Keratinocyte (primary cell): ENCODE measurements at regions not wholly inside any gene's neighbourhood (a gene's known extent, or its start where the extent isn't known, plus 50 kb on each side); places are given as distances from the start of the nearest gene placed in this dataset.

ENCODE experiments used
- DNase-seq: peaks from one replicate; pipeline ENCODE4 v3.0.0-alpha.2; 2011; ENCODE audit warnings: low read depth, missing footprints, low spot score
- FAIRE-seq: peaks from 2 replicates; lab custom pipeline; 2011; peaks lifted over from hg19 to GRCh38; lab: Jason Lieb, UNC
- H2AFZ ChIP-seq: 2 replicates; pipeline ENCODE4 v1.6.0; 2012; ENCODE audit warnings: low read length, control low read depth, inconsistent platforms; ENCODE audit not compliant: control insufficient read depth
- H3K27ac ChIP-seq: 2 replicates; pipeline ENCODE4 v1.5.1; 2011; ENCODE audit warnings: low read length; ENCODE audit not compliant: control insufficient read depth, insufficient read depth
- H3K27me3 ChIP-seq: 3 replicates; pipeline ENCODE4 v1.6.0; 2011; ENCODE audit warnings: low read length; ENCODE audit not compliant: control insufficient read depth, insufficient read depth; ENCODE audit errors: extremely low read depth
- H3K36me3 ChIP-seq, 2 experiments: 2 replicates in 1 of 2; 3 replicates in 1 of 2; pipeline ENCODE4 v1.5.1; 2011; ENCODE audit warnings: low read length in 2 of 2, mild to moderate bottlenecking in 1 of 2; ENCODE audit not compliant: control insufficient read depth in 2 of 2, insufficient read depth in 2 of 2; ENCODE audit errors: extremely low read depth in 1 of 2
- H3K4me1 ChIP-seq: 3 replicates; pipeline ENCODE4 v1.5.1; 2011; ENCODE audit warnings: low read length; ENCODE audit not compliant: control insufficient read depth, insufficient read depth; ENCODE audit errors: extremely low read depth
- H3K4me2 ChIP-seq: 3 replicates; pipeline ENCODE4 v1.6.0; 2011; ENCODE audit warnings: low read depth, low read length; ENCODE audit not compliant: control insufficient read depth, insufficient read depth; ENCODE audit errors: extremely low read depth
- H3K4me3 ChIP-seq, 3 experiments: fragments of 200-600 bp in 1 of 3; sonication (generic) in 1 of 3; 2 replicates in 2 of 3; 3 replicates in 1 of 3; pipeline ENCODE4 v1.5.1; 2011 to 2016; ENCODE audit warnings: low read length in 3 of 3, mild to moderate bottlenecking in 3 of 3, control low read depth in 2 of 3, inconsistent platforms in 1 of 3, low read depth in 1 of 3, mixed read lengths in 1 of 3, mixed run types in 1 of 3, moderate library complexity in 1 of 3; ENCODE audit not compliant: control insufficient read depth in 2 of 3, insufficient read depth in 2 of 3; ENCODE audit errors: extremely low read depth in 1 of 3
- H3K79me2 ChIP-seq: 2 replicates; pipeline ENCODE4 v1.6.0; 2012; ENCODE audit warnings: low read length; ENCODE audit not compliant: control insufficient read depth, insufficient read depth
- H3K9ac ChIP-seq: 3 replicates; pipeline ENCODE4 v1.6.0; 2011; ENCODE audit warnings: low read length; ENCODE audit not compliant: control insufficient read depth, insufficient read depth; ENCODE audit errors: extremely low read depth
- H3K9me1 ChIP-seq: 3 replicates; pipeline ENCODE4 v1.6.0; 2011; ENCODE audit warnings: low read length; ENCODE audit not compliant: control insufficient read depth, insufficient read depth; ENCODE audit errors: extremely low read depth
- H3K9me3 ChIP-seq: 2 replicates; pipeline ENCODE4 v1.5.1; 2012; ENCODE audit warnings: low read depth, low read length; ENCODE audit not compliant: control insufficient read depth
- H4K20me1 ChIP-seq: 3 replicates; pipeline ENCODE4 v1.6.0; 2011; ENCODE audit warnings: low read length; ENCODE audit not compliant: control insufficient read depth, insufficient read depth; ENCODE audit errors: extremely low read depth
- CTCF ChIP-seq, 3 experiments: IDR thresholded peaks in 1 of 3; conservative IDR thresholded peaks in 1 of 3; optimal IDR thresholded peaks in 1 of 3; 2 replicates in 2 of 3; 3 replicates in 1 of 3; pipeline versions ENCODE3 to v1.5.1; 2011; ENCODE audit warnings: low read length in 3 of 3, mild to moderate bottlenecking in 3 of 3, moderate library complexity in 2 of 3, control low read depth in 1 of 3, inconsistent platforms in 1 of 3; ENCODE audit not compliant: insufficient read depth in 2 of 3; ENCODE audit errors: extremely low read depth in 1 of 3
- EZH2 ChIP-seq: IDR thresholded peaks from one replicate; pipeline ENCODE4 v1.6.1; 2012; ENCODE audit warnings: inconsistent platforms, mild to moderate bottlenecking, low read length, moderate library complexity
- dilution Hi-C: fragments of 300-500 bp; cut with MboI; formaldehyde crosslinking; loops from one replicate; pipeline ENCODE4 v1.7.0; 2020; ENCODE audit warnings: low sequenced_read_pairs; ENCODE audit not compliant: extremely low pct_ligation_motif_present

DNA sequence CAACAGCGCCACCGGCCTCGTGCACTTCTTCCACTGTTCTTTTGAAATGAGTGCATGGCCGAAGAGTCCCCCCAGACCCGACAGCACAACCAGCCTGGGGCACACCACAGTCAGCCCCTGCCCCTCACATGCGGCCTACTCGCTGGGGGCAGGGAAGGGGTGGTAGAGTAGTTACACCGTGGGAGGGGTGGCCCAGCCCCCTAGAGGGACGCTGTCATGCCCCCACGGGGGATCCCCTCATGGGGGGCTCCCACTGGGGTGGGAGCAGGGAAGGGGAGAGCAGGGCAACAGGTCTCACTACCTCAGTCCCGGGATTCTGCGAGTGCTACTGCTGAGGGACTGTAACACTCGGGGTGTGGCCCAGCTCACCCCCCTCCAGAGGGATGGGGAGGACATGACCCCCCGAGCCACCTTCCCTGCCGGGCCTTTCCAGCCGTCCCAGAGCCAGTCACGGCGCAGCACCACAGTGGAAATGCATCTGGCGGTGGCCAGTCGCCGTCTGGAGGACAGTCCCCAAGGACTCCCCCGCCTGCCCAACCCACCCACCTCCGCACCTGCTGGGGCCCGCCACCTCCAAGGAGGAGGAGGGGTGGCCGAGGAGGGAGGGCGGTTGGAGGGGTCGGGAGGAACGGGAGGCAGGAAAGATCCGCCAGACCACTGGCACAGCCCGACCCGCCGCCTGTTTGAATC, 84.6 kb upstream of the ZNF254 start:
- Histone ChIP-seq H3K36me3 (no peaks in the 10 kb centered on the region), H3K9me3 (peaks cover 20% of the 10 kb centered on the region), H3K4me1 (no peaks in the 10 kb centered on the region), H3K4me3 (no peak overlapping the region), H4K20me1 (no peaks in the 10 kb centered on the region), H3K9ac (no peak overlapping the region), H3K4me2 (no peak overlapping the region), H3K9me1 (no peaks in the 10 kb centered on the region), H3K27me3 (no peaks in the 10 kb centered on the region), H3K79me2 (no peaks in the 10 kb centered on the region), H3K27ac (no peak overlapping the region), H2AFZ (no peak overlapping the region)
- no peak for FAIRE-seq
- no peak for TF ChIP-seq CTCF (optimal IDR thresholded peaks at IDR 0.05 in 1 of 3, IDR thresholded peaks at IDR 0.05 in 1 of 3, conservative IDR thresholded peaks at IDR 0.05 in 1 of 3; ENCODE audit: extremely low read depth in 1 of 3, insufficient read depth in 2 of 3, low read length in 3 of 3)
- TF ChIP-seq EZH2: no peak
- DNase-seq: no peak
- dilution Hi-C loops: no loop called here

DNA sequence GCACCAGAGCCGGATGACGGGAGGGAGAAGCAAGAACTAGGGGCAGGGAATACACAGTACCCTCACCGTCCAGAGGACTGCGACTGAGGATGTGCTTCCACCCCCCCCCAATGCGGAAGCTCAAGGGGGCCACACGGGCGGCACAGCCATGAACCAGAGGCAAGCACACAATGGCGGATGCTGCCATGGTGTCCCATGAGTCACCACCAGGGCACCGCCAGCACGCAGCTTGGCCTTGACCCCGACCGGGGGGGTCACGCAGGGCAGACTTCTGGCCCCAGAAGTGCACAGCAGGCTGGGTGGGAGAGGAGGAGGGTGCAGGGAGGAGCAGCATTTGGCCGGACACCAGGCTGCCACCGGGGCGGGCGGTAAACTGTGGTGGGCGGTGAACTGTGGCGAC, 83.5 kb upstream of the ZNF254 start:
- Histone ChIP-seq H3K36me3 (no peaks in the 10 kb centered on the region), H3K27ac (no peak overlapping the region), H3K4me2 (no peak overlapping the region), H3K27me3 (no peaks in the 10 kb centered on the region), H3K9ac (no peak overlapping the region), H3K79me2 (no peaks in the 10 kb centered on the region), H3K9me3 (peaks cover 11% of the 10 kb centered on the region), H4K20me1 (no peaks in the 10 kb centered on the region), H2AFZ (no peak overlapping the region), H3K4me1 (no peaks in the 10 kb centered on the region), H3K9me1 (no peaks in the 10 kb centered on the region), H3K4me3 (no peak overlapping the region)
- FAIRE-seq (no peak), DNase-seq (no peak)
- dilution Hi-C loops: no loop called here
- TF ChIP-seq EZH2 (no peak), CTCF (optimal IDR thresholded peaks at IDR 0.05 in 1 of 3, IDR thresholded peaks at IDR 0.05 in 1 of 3, conservative IDR thresholded peaks at IDR 0.05 in 1 of 3; ENCODE audit: extremely low read depth in 1 of 3, insufficient read depth in 2 of 3, low read length in 3 of 3) (no peak)
